ENCODE measurements at regions not wholly inside any gene's neighbourhood (a gene's known extent, or its start where the extent isn't known, plus 50 kb on each side); places are given as distances from the start of the nearest gene placed in this dataset.

GRCh38 chr6:150547502-150548222 is 52.0 kb upstream of the PLEKHG1 start:
- H3K4me1 ChIP-seq (ENCODE audit: insufficient read depth, low read length): no peaks in the 10 kb centered on the region
- ChIA-PET POLR2A (ENCODE audit: partially characterized antibody) (no interaction called here), CTCF (ENCODE audit: partially characterized antibody) (no interaction called here)
- H3K9me3 ChIP-seq (ENCODE audit: control insufficient read depth in 1 of 2, low read length in 2 of 2): no peaks in the 10 kb centered on the region
- H3K27ac ChIP-seq (ENCODE audit: low read depth, low read length): no peak overlapping the region
- no peak for DNase-seq
- Mint-ChIP-seq H3K9me3 (no peaks in the 10 kb centered on the region), H3K4me1 (no peaks in the 10 kb centered on the region), H3K27me3 (peaks cover 6 to 10% of the 10 kb centered on the region in 2 donors), H3K36me3 (no peaks in the 10 kb centered on the region), H3K4me3 (no peak overlapping the region), H3K27ac (no peak overlapping the region)
- intact Hi-C loops (cut with micrococcal nuclease): no loop called here
- no peaks in the 10 kb centered on the region for H3K36me3 ChIP-seq (ENCODE audit: insufficient read depth, low read length)
- H3K4me3 ChIP-seq (ENCODE audit: low read length in 2 of 2): no peak overlapping the region
- H3K27me3 ChIP-seq (ENCODE audit: insufficient read depth, low read length): no peaks in the 10 kb centered on the region

GRCh38 chr6:150548330-150548729 is 51.4 kb upstream of the PLEKHG1 start:
- no peaks in the 10 kb centered on the region for H3K36me3 ChIP-seq (ENCODE audit: insufficient read depth, low read length)
- H3K9me3 Mint-ChIP-seq: no peaks in the 10 kb centered on the region
- H3K4me1 ChIP-seq (ENCODE audit: insufficient read depth, low read length): no peaks in the 10 kb centered on the region
- peaks cover 3 to 12% of the 10 kb centered on the region in 2 donors for H3K27me3 Mint-ChIP-seq
- no peak overlapping the region for H3K4me3 ChIP-seq (ENCODE audit: low read length in 2 of 2)
- ChIA-PET CTCF (ENCODE audit: partially characterized antibody) (no interaction called here), POLR2A (ENCODE audit: partially characterized antibody) (no interaction called here)
- no peaks in the 10 kb centered on the region for H3K27me3 ChIP-seq (ENCODE audit: insufficient read depth, low read length)
- intact Hi-C loops (cut with micrococcal nuclease): no loop called here
- no peak overlapping the region for H3K27ac Mint-ChIP-seq
- H3K27ac ChIP-seq (ENCODE audit: low read depth, low read length): no peak overlapping the region
- DNase-seq: no peak
- no peak overlapping the region for H3K4me3 Mint-ChIP-seq
- no peaks in the 10 kb centered on the region for H3K36me3 Mint-ChIP-seq
- no peaks in the 10 kb centered on the region for H3K9me3 ChIP-seq (ENCODE audit: control insufficient read depth in 1 of 2, low read length in 2 of 2)
- H3K4me1 Mint-ChIP-seq: no peaks in the 10 kb centered on the region

GRCh38 chr6:150549007-150549406 is 50.7 kb upstream of the PLEKHG1 start:
- POLR2A ChIA-PET (ENCODE audit: partially characterized antibody): no interaction called here
- no peaks in the 10 kb centered on the region for H3K36me3 Mint-ChIP-seq
- no peak for DNase-seq
- no peak overlapping the region for H3K27ac Mint-ChIP-seq
- peaks cover 0 to 12% of the 10 kb centered on the region in 2 donors for H3K27me3 Mint-ChIP-seq
- Histone ChIP-seq H3K9me3 (ENCODE audit: control insufficient read depth in 1 of 2, low read length in 2 of 2) (no peaks in the 10 kb centered on the region), H3K27ac (ENCODE audit: low read depth, low read length) (no peak overlapping the region), H3K4me3 (ENCODE audit: low read length in 2 of 2) (no peak overlapping the region), H3K27me3 (ENCODE audit: insufficient read depth, low read length) (no peaks in the 10 kb centered on the region), H3K36me3 (ENCODE audit: insufficient read depth, low read length) (no peaks in the 10 kb centered on the region), H3K4me1 (ENCODE audit: insufficient read depth, low read length) (no peaks in the 10 kb centered on the region)
- no peaks in the 10 kb centered on the region for H3K9me3 Mint-ChIP-seq
- intact Hi-C loops (cut with micrococcal nuclease): no loop called here
- no peaks in the 10 kb centered on the region for H3K4me1 Mint-ChIP-seq
- CTCF ChIA-PET (ENCODE audit: partially characterized antibody): no interaction called here
- no peak overlapping the region for H3K4me3 Mint-ChIP-seq

- Mint-ChIP-seq H3K36me3 (no peaks in the 10 kb centered on the region), H3K9me3 (no peaks in the 10 kb centered on the region), H3K27ac (no peak overlapping the region), H3K4me1 (no peaks in the 10 kb centered on the region), H3K4me3 (no peak overlapping the region), H3K27me3 (peaks cover 0 to 6% of the 10 kb centered on the region in 2 donors)
- CTCF ChIA-PET (ENCODE audit: partially characterized antibody): no interaction called here
- Histone ChIP-seq H3K27ac (ENCODE audit: low read depth, low read length) (no peak overlapping the region), H3K27me3 (ENCODE audit: insufficient read depth, low read length) (no peaks in the 10 kb centered on the region), H3K9me3 (ENCODE audit: control insufficient read depth in 1 of 2, low read length in 2 of 2) (no peaks in the 10 kb centered on the region), H3K36me3 (ENCODE audit: insufficient read depth, low read length) (no peaks in the 10 kb centered on the region), H3K4me3 (ENCODE audit: low read length in 2 of 2) (no peak overlapping the region), H3K4me1 (ENCODE audit: insufficient read depth, low read length) (no peaks in the 10 kb centered on the region)
- no peak for DNase-seq
- intact Hi-C loops (cut with micrococcal nuclease): no loop called here
- POLR2A ChIA-PET (ENCODE audit: partially characterized antibody): no interaction called here
These were observed 50.0 kb upstream of the PLEKHG1 start for GRCh38 chr6:150549674-150550101.

All from CD4-positive, alpha-beta memory T cell (primary cell).